Keratinocyte (primary cell): ENCODE measurements at regions not wholly inside any gene's neighbourhood (a gene's known extent, or its start where the extent isn't known, plus 50 kb on each side); places are given as distances from the start of the nearest gene placed in this dataset.

Experiments used
- EZH2 ChIP-seq: IDR thresholded peaks from one replicate; pipeline ENCODE4 v1.6.1; 2012; ENCODE audit warnings: inconsistent platforms, mild to moderate bottlenecking, low read length, moderate library complexity
- TF ChIP-seq, protein P1 (sequence below), 3 experiments: IDR thresholded peaks in 1 of 3; conservative IDR thresholded peaks in 1 of 3; optimal IDR thresholded peaks in 1 of 3; 2 replicates in 2 of 3; 3 replicates in 1 of 3; pipeline versions ENCODE3 to v1.5.1; 2011; ENCODE audit warnings: low read length in 3 of 3, mild to moderate bottlenecking in 3 of 3, moderate library complexity in 2 of 3, control low read depth in 1 of 3, inconsistent platforms in 1 of 3; ENCODE audit not compliant: insufficient read depth in 2 of 3; ENCODE audit errors: extremely low read depth in 1 of 3

DNA sequence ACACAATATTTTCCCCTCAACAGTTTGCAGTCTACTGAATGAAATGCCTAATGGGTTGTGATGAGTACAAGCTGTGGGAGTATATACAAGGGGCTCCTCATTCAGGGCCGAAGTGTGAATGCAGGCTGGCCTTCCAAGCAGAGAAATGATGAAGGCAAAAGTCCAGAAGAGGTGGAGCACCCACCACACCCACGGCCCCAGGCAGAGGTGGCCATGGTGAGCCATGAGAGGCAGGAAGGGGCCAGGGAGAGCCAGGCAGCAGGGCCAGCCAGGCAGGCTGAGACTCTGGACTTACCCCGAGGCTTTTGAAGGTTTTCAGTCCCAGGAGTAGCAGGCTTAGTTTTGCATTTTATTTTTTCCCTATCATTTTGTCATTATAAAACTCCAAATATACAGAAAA lies 218.1 kb downstream of the AUH start:
- TF ChIP-seq EZH2, result no peak
- TF ChIP-seq, protein P1, sequence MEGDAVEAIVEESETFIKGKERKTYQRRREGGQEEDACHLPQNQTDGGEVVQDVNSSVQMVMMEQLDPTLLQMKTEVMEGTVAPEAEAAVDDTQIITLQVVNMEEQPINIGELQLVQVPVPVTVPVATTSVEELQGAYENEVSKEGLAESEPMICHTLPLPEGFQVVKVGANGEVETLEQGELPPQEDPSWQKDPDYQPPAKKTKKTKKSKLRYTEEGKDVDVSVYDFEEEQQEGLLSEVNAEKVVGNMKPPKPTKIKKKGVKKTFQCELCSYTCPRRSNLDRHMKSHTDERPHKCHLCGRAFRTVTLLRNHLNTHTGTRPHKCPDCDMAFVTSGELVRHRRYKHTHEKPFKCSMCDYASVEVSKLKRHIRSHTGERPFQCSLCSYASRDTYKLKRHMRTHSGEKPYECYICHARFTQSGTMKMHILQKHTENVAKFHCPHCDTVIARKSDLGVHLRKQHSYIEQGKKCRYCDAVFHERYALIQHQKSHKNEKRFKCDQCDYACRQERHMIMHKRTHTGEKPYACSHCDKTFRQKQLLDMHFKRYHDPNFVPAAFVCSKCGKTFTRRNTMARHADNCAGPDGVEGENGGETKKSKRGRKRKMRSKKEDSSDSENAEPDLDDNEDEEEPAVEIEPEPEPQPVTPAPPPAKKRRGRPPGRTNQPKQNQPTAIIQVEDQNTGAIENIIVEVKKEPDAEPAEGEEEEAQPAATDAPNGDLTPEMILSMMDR (optimal IDR thresholded peaks at IDR 0.05 in 1 of 3, IDR thresholded peaks at IDR 0.05 in 1 of 3, conservative IDR thresholded peaks at IDR 0.05 in 1 of 3; ENCODE audit: extremely low read depth in 1 of 3, insufficient read depth in 2 of 3, low read length in 3 of 3), result no peak
